Keratinocyte (primary cell): ENCODE measurements at regions not wholly inside any gene's neighbourhood (a gene's known extent, or its start where the extent isn't known, plus 50 kb on each side); places are given as distances from the start of the nearest gene placed in this dataset.
A peak's percentile ranks its signal among the peaks of the same experiment; 100 is the strongest.

Experiments used
- DNase-seq: peaks from one replicate; pipeline ENCODE4 v3.0.0-alpha.2; 2011; ENCODE audit warnings: low read depth, missing footprints, low spot score
- FAIRE-seq: peaks from 2 replicates; lab custom pipeline; 2011; peaks lifted over from hg19 to GRCh38; lab: Jason Lieb, UNC
- H2AFZ ChIP-seq: 2 replicates; pipeline ENCODE4 v1.6.0; 2012; ENCODE audit warnings: low read length, control low read depth, inconsistent platforms; ENCODE audit not compliant: control insufficient read depth
- H3K27ac ChIP-seq: 2 replicates; pipeline ENCODE4 v1.5.1; 2011; ENCODE audit warnings: low read length; ENCODE audit not compliant: control insufficient read depth, insufficient read depth
- H3K27me3 ChIP-seq: 3 replicates; pipeline ENCODE4 v1.6.0; 2011; ENCODE audit warnings: low read length; ENCODE audit not compliant: control insufficient read depth, insufficient read depth; ENCODE audit errors: extremely low read depth
- H3K36me3 ChIP-seq, 2 experiments: 2 replicates in 1 of 2; 3 replicates in 1 of 2; pipeline ENCODE4 v1.5.1; 2011; ENCODE audit warnings: low read length in 2 of 2, mild to moderate bottlenecking in 1 of 2; ENCODE audit not compliant: control insufficient read depth in 2 of 2, insufficient read depth in 2 of 2; ENCODE audit errors: extremely low read depth in 1 of 2
- H3K4me1 ChIP-seq: 3 replicates; pipeline ENCODE4 v1.5.1; 2011; ENCODE audit warnings: low read length; ENCODE audit not compliant: control insufficient read depth, insufficient read depth; ENCODE audit errors: extremely low read depth
- H3K4me2 ChIP-seq: 3 replicates; pipeline ENCODE4 v1.6.0; 2011; ENCODE audit warnings: low read depth, low read length; ENCODE audit not compliant: control insufficient read depth, insufficient read depth; ENCODE audit errors: extremely low read depth
- H3K4me3 ChIP-seq, 3 experiments: fragments of 200-600 bp in 1 of 3; sonication (generic) in 1 of 3; 2 replicates in 2 of 3; 3 replicates in 1 of 3; pipeline ENCODE4 v1.5.1; 2011 to 2016; ENCODE audit warnings: low read length in 3 of 3, mild to moderate bottlenecking in 3 of 3, control low read depth in 2 of 3, inconsistent platforms in 1 of 3, low read depth in 1 of 3, mixed read lengths in 1 of 3, mixed run types in 1 of 3, moderate library complexity in 1 of 3; ENCODE audit not compliant: control insufficient read depth in 2 of 3, insufficient read depth in 2 of 3; ENCODE audit errors: extremely low read depth in 1 of 3
- H3K79me2 ChIP-seq: 2 replicates; pipeline ENCODE4 v1.6.0; 2012; ENCODE audit warnings: low read length; ENCODE audit not compliant: control insufficient read depth, insufficient read depth
- H3K9ac ChIP-seq: 3 replicates; pipeline ENCODE4 v1.6.0; 2011; ENCODE audit warnings: low read length; ENCODE audit not compliant: control insufficient read depth, insufficient read depth; ENCODE audit errors: extremely low read depth
- H3K9me1 ChIP-seq: 3 replicates; pipeline ENCODE4 v1.6.0; 2011; ENCODE audit warnings: low read length; ENCODE audit not compliant: control insufficient read depth, insufficient read depth; ENCODE audit errors: extremely low read depth
- H3K9me3 ChIP-seq: 2 replicates; pipeline ENCODE4 v1.5.1; 2012; ENCODE audit warnings: low read depth, low read length; ENCODE audit not compliant: control insufficient read depth
- H4K20me1 ChIP-seq: 3 replicates; pipeline ENCODE4 v1.6.0; 2011; ENCODE audit warnings: low read length; ENCODE audit not compliant: control insufficient read depth, insufficient read depth; ENCODE audit errors: extremely low read depth
- EZH2 ChIP-seq: IDR thresholded peaks from one replicate; pipeline ENCODE4 v1.6.1; 2012; ENCODE audit warnings: inconsistent platforms, mild to moderate bottlenecking, low read length, moderate library complexity
- dilution Hi-C: fragments of 300-500 bp; cut with MboI; formaldehyde crosslinking; loops from one replicate; pipeline ENCODE4 v1.7.0; 2020; ENCODE audit warnings: low sequenced_read_pairs; ENCODE audit not compliant: extremely low pct_ligation_motif_present
- TF ChIP-seq, protein P1 (sequence below), 3 experiments: IDR thresholded peaks in 1 of 3; conservative IDR thresholded peaks in 1 of 3; optimal IDR thresholded peaks in 1 of 3; 2 replicates in 2 of 3; 3 replicates in 1 of 3; pipeline versions ENCODE3 to v1.5.1; 2011; ENCODE audit warnings: low read length in 3 of 3, mild to moderate bottlenecking in 3 of 3, moderate library complexity in 2 of 3, control low read depth in 1 of 3, inconsistent platforms in 1 of 3; ENCODE audit not compliant: insufficient read depth in 2 of 3; ENCODE audit errors: extremely low read depth in 1 of 3

DNA sequence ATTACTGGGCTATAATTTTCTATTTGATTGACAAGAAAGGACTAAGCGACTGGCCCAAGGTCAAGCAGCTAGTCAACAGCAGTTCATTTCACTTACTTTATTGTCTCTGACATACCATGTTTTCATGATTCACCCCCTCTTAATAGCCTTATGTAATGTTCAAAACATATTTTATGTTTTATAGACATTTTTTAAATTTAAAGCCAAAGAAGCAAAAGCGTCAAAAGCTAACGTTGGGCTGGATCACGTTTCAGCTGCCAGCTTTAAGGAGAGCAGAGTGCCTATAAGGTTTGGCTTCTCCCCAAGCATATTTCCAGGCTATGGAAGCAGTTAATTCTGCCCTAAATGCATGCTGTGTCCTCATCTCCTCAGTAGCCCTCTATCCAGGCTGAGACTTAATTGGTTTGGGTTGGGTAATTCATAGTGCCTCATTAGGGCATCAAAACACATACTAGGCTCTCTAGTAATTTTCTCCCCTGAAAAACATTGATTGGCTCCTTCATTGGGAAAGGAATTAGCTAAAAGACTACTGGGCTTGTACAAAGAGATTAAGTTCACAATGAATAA is 94.8 kb upstream of the CREB1 start:
- H3K9me3 ChIP-seq, result no peaks in the 10 kb centered on the region
- no peaks in the 10 kb centered on the region for H3K79me2 ChIP-seq
- H3K27ac ChIP-seq, result no peak overlapping the region
- TF ChIP-seq, protein P1, sequence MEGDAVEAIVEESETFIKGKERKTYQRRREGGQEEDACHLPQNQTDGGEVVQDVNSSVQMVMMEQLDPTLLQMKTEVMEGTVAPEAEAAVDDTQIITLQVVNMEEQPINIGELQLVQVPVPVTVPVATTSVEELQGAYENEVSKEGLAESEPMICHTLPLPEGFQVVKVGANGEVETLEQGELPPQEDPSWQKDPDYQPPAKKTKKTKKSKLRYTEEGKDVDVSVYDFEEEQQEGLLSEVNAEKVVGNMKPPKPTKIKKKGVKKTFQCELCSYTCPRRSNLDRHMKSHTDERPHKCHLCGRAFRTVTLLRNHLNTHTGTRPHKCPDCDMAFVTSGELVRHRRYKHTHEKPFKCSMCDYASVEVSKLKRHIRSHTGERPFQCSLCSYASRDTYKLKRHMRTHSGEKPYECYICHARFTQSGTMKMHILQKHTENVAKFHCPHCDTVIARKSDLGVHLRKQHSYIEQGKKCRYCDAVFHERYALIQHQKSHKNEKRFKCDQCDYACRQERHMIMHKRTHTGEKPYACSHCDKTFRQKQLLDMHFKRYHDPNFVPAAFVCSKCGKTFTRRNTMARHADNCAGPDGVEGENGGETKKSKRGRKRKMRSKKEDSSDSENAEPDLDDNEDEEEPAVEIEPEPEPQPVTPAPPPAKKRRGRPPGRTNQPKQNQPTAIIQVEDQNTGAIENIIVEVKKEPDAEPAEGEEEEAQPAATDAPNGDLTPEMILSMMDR (optimal IDR thresholded peaks at IDR 0.05 in 1 of 3, IDR thresholded peaks at IDR 0.05 in 1 of 3, conservative IDR thresholded peaks at IDR 0.05 in 1 of 3; ENCODE audit: extremely low read depth in 1 of 3, insufficient read depth in 2 of 3, low read length in 3 of 3), result no peak
- TF ChIP-seq EZH2, result no peak
- no peak for DNase-seq
- H3K4me2 ChIP-seq, result no peak overlapping the region
- no peaks in the 10 kb centered on the region for H4K20me1 ChIP-seq
- H3K4me1 ChIP-seq, result peaks cover 3% of the 10 kb centered on the region
- FAIRE-seq, result no peak
- no peak overlapping the region for H3K9ac ChIP-seq
- no peak overlapping the region for H2AFZ ChIP-seq
- H3K9me1 ChIP-seq, result no peaks in the 10 kb centered on the region
- dilution Hi-C loops, result no loop called here
- H3K4me3 ChIP-seq, result no peak overlapping the region
- H3K27me3 ChIP-seq, result no peaks in the 10 kb centered on the region
- H3K36me3 ChIP-seq, result no peaks in the 10 kb centered on the region

DNA sequence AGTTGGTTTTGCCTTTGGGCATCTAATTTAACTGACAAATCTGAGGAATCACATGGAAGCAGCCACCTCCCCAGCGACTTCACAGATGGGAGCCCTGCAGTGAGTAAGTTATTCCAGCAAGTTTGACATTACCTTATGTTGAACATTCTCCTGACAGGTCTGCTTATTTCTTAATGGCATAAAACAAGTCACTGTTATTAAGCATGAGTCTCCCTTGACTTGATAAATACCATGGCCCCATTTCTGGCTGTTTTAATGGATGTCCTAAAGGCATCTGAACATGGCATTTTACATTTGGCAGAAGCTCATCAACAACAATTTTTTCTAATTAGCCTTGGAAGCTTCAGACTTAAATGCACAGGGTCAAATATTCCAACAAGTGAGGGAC is 92.6 kb upstream of the CREB1 start:
- dilution Hi-C loops, result no loop called here
- no peaks in the 10 kb centered on the region for H3K9me3 ChIP-seq
- FAIRE-seq (peak; percentile 17), DNase-seq (no peak)
- H2AFZ ChIP-seq, result no peak overlapping the region
- H3K9me1 ChIP-seq, result no peaks in the 10 kb centered on the region
- H3K4me3 ChIP-seq, result no peak overlapping the region
- H3K27me3 ChIP-seq, result no peaks in the 10 kb centered on the region
- no peaks in the 10 kb centered on the region for H3K36me3 ChIP-seq
- H3K4me2 ChIP-seq, result no peak overlapping the region
- TF ChIP-seq, protein P1 (optimal IDR thresholded peaks at IDR 0.05 in 1 of 3, IDR thresholded peaks at IDR 0.05 in 1 of 3, conservative IDR thresholded peaks at IDR 0.05 in 1 of 3; ENCODE audit: extremely low read depth in 1 of 3, insufficient read depth in 2 of 3, low read length in 3 of 3), result no peak
- no peak for TF ChIP-seq EZH2
- no peak overlapping the region for H3K9ac ChIP-seq
- peaks cover 3% of the 10 kb centered on the region for H3K4me1 ChIP-seq
- no peaks in the 10 kb centered on the region for H4K20me1 ChIP-seq
- no peaks in the 10 kb centered on the region for H3K79me2 ChIP-seq
- no peak overlapping the region for H3K27ac ChIP-seq
